DOHH2 (cell line): ENCODE measurements at regions not wholly inside any gene's neighbourhood (a gene's known extent, or its start where the extent isn't known, plus 50 kb on each side); places are given as distances from the start of the nearest gene placed in this dataset.

ENCODE experiments used
- EZH2phosphoT487 ChIP-seq: fragments of 200-600 bp; sonication (generic); IDR thresholded peaks from 2 replicates; pipeline ENCODE4 v1.6.1; 2017; ENCODE audit warnings: borderline replicate concordance, mild to moderate bottlenecking, antibody characterized with exemption, low read length, moderate library complexity, mixed read lengths
- TF ChIP-seq, protein P1 (sequence below): fragments of 200-600 bp; sonication (generic); IDR thresholded peaks from one replicate; pipeline ENCODE4 v1.5.1; 2014; ENCODE audit warnings: antibody characterized with exemption, mild to moderate bottlenecking, low read depth, low read length; ENCODE audit not compliant: poor library complexity, severe bottlenecking

DNA sequence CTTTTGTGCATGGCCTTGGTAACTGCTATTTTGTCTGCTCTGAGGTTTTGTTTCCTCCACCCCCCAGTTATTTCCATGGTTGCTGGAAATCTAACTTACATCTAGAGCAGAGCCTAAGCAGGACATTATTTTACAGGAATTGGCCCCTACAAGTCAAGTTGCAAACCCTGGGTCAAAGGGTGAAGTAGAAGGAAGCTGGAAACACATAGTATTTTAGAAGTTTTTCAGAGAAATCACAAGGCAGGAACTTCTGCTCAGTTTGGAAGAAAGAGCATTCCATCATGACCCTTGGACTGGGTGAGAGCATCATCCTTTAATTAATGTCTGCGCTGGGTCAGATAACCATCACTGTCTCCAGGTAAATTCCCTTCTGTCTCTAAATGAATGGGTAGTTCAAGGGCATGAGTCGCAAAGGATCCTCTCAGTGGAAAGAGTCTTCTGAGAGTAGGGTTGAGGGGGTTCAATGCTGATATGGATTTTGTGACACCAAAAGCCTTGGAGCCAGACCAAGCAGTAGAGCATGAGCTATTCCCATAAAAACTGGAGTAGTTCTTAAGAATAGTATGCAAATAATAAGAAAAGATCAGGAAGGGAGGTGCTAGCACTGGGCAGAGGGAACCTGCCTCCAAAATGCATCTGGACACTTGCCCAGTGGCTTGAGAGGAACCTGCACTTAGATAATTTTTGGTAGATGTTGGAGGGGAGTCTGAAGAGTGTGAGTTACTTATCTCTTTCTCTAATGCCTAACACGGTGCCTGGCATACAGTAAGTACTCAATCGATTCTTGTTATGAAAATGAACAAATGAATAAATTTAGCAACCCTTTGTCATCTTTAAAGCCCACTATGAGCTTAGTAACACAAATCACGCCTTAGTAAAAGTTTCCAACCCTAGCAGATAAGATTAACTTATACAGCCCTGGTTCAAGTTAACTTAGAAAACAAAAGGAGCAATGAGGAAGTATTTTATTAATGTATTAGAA, 160.6 kb upstream of the ADO start:
- TF ChIP-seq, protein P1, sequence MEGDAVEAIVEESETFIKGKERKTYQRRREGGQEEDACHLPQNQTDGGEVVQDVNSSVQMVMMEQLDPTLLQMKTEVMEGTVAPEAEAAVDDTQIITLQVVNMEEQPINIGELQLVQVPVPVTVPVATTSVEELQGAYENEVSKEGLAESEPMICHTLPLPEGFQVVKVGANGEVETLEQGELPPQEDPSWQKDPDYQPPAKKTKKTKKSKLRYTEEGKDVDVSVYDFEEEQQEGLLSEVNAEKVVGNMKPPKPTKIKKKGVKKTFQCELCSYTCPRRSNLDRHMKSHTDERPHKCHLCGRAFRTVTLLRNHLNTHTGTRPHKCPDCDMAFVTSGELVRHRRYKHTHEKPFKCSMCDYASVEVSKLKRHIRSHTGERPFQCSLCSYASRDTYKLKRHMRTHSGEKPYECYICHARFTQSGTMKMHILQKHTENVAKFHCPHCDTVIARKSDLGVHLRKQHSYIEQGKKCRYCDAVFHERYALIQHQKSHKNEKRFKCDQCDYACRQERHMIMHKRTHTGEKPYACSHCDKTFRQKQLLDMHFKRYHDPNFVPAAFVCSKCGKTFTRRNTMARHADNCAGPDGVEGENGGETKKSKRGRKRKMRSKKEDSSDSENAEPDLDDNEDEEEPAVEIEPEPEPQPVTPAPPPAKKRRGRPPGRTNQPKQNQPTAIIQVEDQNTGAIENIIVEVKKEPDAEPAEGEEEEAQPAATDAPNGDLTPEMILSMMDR, result no peak
- TF ChIP-seq EZH2phosphoT487, result no peak
